ENCODE measurements at regions not wholly inside any gene's neighbourhood (a gene's known extent, or its start where the extent isn't known, plus 50 kb on each side); places are given as distances from the start of the nearest gene placed in this dataset.

DNA sequence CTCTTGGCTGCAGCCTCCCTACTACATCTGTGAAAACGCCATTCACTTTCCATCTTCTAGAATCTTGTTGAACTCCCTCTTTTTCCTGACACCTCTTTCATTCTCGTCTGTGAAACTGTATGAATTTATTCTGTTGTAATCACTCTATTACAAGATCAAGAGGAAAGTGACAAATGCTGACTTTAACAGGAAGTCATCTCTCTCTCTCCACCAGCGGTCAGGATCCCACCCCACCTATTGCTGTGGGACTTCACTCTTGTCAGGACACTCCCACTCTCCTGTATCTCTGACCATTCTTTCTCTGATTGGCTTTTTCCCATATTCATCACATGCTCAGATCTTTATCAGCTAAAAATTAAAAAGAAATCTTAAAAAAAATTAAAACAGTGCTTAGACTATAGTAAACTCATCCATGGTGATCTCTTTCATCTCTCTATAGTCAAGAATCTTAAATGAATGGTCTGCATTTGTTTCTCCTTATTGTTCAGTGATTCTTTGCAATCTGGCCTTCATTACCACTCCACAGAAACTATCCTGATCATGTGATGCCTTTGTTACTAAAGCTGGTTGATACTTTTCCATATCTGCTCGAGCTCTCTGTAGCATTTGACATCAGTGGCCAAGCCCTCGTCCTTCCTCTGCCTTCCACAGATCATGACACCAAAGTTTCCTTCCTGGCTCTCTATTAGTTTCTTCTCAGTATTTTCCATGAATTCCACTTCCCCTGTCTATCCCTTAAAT is 113.6 kb downstream of the UCHL5 start:
- no peak for DNase-seq (ENCODE audit: low read depth)

DNA sequence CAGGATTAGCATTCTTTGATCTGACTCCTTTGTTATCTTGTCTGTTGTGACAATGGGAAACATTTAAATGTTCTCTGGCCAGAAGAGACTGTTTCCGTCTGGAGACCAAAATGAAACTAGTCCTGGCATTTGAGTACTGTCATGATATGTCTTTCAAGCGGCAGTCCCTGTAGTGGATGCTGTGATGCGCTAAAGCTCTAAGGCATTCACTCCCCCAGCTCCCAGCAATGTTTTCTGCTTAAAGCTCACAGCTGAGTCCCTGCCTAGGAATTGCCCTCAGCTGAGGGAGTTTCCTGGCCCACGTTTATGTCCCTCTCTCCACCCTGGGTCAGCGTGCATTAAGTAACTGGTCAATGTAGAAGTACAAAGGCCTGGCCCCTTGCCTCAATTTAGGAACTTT is 109.4 kb downstream of the UCHL5 start:
- no peak for DNase-seq (ENCODE audit: low read depth)

DNA sequence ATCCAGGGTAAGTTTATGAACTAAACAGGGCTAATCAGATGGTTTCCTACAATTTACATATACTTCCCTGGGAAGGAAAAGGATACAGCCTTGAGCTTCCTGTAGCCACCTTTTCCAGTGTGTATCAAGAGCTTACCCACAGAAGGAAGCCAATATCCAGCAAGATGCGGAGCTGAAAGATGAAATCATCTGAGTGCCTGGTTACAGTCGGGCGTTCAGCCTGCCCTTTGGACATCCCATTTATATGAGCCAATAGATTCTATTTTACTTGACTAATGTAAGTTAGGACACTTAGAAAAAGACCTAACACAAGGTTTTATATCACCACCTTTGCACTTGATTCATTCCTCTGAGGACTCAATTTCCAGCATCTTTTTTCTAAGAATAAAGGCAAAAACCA is 108.2 kb downstream of the UCHL5 start:
- DNase-seq (ENCODE audit: low read depth), result no peak

DNA sequence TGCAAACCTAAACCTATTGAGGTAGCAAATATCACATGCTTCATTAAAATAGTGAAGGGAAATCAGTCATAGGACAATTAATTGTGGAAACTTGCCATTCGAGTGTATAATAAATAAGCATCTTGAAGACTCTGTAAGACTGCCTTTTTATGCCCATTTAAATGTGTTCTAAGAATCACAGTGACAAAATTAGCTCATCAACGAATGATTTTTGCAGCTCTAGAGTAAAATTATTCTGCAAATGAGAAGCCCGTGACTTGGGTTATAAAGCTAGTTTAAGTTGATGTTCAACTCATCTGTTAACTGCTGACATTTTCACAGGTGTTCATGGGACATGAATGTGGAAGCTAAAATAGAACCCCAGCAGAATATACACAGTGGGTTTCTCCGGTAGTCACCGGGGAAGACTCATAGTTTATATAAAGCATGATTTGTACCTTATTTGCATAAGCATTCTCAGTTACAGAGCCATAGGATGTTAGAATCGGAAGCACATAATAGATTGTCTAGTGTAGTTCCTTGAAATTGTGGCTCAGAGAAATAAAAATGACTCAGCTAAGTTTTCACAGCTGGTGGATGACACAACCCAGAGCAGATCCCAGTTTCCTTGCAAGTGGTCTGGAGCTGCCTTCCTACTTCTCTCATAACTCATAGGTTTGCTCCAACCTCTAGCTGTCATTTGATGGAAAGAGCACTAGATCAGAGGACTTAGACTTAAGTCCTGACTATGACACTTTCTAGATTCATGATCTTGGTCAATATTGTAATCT is 107.3 kb downstream of the UCHL5 start:
- peak; percentile 93 for DNase-seq (ENCODE audit: low read depth)

DNA sequence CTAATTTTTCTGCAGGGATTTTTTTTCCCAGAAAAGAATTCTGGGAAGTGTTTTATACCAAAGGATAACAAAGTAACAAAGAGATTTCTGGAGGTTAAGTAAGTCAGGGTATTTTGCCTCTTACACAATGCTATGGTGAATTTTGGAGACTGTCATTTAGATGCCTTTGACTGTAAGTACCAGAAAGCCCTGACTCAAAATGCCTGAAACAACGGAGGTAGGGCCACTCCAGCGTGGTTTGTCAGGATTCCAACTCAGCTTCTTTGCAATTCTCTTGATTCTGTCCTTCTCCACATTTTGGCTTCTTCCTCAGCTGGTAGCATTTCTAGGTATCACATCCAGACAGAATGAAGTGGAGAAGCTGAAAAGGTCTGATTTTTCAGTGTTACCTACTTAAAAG is 106.5 kb downstream of the UCHL5 start:
- peak; percentile 41 for DNase-seq (ENCODE audit: low read depth)

DNA sequence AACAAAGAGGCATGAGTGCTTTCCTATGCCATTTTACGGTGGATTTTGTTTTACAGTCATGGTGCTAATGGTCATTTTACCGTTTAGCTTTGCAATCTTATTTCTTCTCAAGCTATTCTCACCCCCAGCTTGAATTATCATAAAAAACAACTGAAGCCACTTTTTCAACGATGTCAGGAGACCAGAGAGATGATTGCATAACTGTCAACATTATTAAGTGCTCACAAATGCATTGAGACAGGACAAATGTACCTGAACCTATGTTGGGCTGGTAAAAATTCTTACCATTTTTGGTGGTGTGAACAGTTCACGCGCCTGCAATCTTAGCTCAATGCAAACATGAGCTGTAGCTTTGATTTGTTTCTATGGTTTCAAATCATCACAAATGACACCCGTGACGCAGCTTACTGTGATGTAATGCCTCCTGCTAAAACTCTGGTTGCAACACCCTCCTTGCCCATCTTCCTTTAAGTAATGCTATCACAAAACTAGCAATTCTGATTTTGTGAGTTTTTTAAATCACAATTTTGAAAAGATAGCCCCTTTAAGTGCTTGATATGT is 104.4 kb downstream of the UCHL5 start:
- no peak for DNase-seq (ENCODE audit: low read depth)

DNA sequence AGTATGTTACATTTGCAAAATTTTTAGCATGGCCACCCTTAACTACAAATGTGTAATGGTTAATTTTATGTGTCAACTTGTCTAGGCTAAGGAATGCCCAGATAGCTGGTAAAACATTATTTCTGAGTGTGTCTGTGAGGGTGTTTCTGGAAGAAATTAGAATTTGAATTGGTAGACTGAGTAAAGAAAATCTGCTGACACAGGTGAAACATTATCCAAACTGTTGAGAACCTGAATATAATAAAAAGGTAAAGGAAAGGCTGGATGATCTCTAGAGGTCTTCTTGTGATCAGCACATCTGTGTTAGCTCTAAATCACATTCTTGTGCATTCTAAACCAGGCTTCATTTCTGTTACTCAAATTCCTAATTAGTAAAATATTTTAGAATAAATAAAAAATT is 100.8 kb downstream of the UCHL5 start:
- DNase-seq (ENCODE audit: low read depth), result no peak

DNA sequence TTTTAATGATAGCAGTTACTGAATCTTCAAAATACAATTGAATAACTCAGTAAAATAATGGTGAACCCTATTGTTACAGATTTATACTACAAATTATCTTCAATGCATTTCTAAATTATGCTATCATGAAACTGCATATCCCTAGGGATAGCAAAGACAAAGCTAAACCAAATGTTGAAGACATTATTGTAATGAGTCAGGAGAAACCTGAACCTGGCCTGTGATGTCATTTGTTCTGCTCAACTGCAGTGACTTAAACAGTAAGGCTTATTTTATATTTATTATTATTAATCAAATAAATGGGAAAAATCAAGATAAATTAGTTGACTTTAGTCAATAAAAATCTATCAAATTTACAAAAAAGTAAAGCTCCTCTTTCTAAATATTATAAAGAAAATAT is 100.3 kb downstream of the UCHL5 start:
- peak; percentile 86 for DNase-seq (ENCODE audit: low read depth)

DNA sequence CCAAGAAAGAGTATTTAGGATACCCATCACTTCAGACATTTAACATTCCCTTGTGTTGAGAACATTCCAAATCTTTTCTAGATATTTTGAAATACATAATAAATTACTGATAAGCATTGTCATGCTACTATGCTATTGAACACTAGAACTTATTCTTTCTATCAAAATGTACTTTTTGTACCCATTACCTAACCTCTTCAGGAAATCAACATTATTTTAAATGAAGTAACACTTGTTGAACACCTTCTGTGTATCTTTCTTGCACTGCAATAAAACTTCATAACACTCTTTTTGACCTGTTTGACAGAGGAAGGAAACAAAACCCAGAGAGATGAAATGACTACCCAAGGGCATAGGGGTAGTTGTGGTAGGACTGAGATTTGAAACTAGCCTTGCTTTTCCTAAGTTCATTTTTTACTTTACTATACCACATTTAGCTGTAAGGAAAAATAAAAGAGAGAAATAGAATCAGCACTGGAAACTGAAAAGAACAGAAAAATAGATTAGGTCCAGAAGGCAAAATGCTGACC is 99.4 kb downstream of the UCHL5 start:
- DNase-seq (ENCODE audit: low read depth), result no peak
